NCI-H1436 (cell line): ENCODE measurements at regions not wholly inside any gene's neighbourhood (a gene's known extent, or its start where the extent isn't known, plus 50 kb on each side); places are given as distances from the start of the nearest gene placed in this dataset.
"Not testable (repeated sequence)": the region's sequence is repeated elsewhere in the genome, so short reads cannot be mapped to it uniquely, and the experiment has no call there.

ENCODE experiments used
- DNase-seq: peaks from one replicate; lab custom pipeline; 2025; lab: John Stamatoyannopoulos, UW

DNA sequence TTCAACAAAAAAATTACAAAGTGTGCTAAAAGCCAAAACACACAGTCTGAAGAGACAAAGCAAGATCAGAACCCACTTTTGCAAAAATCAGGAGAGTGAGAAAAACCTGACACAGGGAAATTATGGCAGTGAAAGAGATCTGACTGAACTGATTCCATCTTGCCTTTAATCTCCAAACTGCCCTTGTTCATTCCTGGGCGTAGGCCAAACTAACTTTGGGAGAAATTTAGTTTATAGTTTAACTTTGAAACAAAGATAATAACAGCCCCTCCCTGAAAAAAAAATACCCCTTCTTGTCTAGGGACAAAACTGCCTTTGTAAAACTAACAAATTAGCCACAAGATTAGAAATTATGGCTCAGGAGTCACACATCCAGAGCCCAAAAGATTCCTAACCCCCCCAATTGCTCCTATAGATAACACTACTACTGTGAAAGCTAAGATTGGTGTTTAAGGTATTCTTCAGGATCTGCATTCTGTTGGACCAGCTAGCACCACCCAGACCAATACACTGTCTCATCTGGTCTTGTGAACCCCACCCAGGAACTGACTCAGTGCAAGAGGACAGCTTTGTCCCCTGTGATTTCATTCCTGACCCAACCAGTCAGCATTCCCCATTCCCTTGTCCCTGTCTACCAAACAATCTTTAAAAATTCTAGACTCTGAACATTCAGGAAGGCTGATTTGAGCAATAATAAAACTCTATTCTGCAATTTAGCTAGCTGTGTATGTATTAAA, 226.1 kb upstream of the SH3BP4 start:
- no peak for DNase-seq

DNA sequence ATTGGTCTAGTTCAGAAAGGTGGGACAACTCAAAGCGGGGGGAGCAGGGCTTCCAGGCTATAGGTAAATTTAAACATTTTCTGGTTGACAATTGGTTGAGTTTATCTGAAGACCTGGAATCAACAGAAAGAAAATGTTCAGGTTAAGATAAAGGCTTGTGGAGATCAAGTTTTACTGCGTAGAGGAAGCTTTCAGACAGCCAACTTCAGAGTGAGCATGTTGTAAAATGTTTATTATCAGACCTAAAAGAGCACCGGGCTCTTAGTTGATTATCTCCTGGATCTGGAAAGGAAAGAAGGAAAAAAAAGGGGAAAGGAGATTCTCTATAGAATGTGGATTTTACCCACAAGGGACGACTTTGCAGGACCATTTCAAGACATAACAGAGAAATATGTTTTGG, 227.0 kb upstream of the SH3BP4 start:
- DNase-seq: no peak

DNA sequence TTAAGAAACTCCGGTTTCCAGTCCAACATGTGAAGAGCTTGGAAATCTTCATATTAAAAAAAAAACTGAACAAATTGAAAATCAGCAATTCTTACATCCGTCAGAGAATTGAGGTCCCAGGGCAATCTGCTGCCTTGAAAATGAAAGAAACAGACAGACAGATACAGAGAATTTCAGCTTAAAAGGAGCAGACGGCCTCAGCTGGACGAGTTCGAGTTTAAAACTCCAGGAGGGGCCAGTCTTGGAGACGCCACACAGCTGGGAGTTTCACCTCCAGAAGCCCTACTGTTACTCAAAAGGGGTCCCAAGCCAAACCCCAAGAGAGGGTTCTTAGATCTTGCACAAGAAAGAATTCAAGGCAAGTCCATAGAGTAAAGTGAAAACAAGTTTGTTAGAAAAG, 226.5 kb upstream of the ARL4C start:
- DNase-seq: no peak

DNA sequence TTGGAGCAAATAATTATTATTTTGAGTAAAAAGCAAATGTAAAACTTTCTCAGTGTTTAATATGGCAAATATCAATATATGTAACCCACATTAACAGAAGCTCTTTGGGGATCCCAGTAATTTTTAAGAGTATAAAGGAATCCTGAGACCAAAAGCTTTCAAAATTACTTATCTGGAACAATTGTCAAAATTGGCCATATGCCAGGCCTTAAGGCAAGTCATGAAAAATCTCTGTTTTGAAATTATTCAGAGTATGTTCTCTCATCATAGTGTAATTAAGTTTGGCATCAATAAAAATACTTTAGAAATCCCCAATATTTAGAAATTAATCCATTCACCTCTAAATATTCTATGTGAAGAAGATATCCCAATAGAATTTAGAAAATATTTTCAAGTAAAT, 225.3 kb upstream of the ARL4C start:
- DNase-seq: no peak

DNA sequence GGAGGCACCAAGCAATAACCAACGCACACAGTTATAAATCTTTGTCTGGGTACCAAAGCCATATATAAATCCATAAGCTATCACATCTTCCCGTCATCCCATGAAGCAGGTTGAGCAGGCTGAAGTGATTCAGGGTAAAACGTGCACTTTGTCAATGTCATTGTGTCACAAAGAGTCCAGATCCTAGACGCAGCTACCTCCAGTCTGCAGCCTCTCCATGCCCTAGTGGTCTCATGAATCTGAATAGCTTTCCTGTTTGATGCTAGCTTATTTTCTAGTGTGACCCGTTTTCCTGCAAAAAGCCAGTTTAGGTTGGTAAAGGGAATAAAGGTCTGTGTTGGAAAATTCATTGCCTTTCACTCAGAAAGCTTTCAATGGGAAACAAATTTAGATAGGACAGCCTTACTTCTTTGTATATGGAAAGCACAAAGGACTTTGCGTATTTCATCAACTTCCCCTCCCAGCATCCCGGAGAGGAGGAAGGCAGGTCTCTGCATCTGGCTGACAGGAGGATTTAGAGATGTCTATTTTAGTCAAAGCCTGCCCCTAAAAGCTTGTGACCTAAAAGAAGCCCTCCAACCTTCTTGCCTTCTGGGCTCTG, 222.3 kb upstream of the ARL4C start:
- DNase-seq: no peak

DNA sequence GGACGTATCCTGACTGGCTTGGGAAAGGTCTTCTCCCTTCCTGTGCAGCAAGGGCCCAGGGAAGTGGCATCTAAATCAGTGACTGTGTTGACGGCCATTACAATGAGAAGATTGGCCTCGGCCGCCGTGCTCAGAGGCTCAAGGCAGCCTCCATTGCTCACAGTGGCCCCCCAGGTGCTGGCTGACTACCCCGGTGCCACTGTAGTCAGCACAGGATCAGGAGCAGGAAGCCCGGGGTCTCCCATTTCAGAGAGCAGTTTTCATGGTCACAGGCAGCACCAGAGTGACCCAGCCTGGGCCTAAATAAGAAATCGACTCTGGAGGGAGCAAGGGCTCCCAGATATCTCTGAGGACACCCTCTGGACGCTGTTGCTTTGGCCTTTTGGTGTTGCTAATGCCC, 219.4 kb upstream of the ARL4C start:
- DNase-seq: no peak

DNA sequence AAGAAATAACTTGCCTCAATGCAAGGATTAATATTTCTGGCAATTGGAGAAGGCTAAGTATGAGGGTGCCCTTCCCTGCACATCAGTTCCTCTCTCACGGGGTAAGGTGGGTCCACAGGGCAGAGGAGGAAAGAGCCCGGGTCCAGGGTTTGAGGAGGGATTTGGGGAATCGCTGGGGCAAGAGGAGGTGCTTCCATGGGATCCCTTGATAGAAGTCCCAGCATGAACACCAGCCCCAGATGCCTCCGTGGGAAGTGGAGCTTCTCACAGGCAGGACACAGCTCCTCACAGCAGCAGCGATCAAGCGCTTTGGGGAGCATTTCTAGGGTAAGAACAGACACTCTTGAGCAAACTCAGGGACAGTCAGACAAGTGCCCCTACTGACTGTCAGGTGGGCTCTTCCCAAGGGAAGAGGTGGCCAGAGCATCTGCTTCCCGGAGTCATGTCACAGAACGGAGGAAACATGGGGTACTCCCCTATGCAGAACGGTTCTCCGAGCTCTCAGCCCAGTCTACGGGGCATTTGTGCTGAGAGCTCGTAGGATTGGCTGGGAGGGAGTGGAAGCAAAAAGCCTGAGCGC, 218.9 kb upstream of the ARL4C start:
- no peak for DNase-seq

DNA sequence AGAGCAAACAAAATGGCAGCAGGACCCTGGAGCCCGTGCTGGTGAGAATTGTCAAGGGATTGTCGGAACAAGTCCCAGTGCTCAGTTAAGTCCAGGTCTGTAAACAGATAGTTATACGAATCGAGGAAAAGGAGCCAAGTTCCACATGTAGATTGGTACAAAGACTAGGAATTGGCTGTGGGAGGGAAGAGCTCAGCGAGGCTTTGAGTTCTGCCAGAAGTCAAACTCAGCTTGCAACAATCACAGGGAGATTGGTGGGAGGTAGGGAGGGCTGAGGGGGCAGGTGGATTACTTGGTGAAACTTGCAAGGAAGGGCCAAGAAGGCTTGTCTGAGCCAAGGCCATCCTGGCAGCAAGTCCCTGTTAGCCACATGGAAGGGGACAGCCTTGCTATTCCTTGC, 217.8 kb upstream of the ARL4C start:
- no peak for DNase-seq

DNA sequence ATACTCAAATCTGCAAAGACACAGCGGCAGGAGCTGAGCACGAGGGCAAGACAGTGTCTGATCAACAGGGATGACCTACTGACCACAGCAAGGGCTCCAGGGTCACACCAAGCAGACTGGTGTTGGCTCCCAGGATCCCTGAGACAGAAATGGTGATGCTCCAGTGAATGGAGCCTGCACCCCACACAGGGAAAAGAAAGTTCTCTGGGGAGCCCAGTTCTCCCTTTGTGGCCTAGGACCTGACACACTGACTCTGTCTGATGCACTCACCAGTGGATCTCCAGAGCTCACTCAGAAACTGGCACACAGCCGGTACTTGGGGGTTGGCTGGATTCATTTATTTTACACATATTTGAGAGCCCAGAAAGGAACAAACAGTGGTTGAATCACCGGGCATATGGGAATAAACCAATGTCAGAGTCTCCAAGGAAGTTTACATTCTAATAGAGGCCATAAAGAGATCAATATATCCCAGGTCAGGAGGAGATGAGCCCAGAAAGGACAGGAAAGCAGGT, 215.6 kb upstream of the ARL4C start:
- DNase-seq: no peak

DNA sequence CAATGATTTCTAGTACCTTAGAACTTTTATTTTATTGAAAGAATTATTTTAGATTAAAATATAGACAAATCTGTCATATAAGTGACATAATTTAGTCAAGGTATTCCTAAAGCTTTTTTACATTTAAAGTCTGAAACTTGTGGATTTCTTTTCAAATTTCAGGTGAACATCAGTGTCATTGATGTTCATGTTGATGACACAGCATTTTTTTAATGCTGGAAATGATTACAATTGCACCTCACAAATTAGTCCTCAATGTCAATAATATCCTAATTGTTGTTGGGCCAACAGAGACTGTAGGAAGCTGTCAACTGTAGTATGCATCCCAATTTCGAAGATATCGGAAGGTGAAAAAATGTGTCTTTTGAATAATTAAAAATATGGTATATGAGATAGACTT, 214.4 kb upstream of the ARL4C start:
- DNase-seq: no peak

DNA sequence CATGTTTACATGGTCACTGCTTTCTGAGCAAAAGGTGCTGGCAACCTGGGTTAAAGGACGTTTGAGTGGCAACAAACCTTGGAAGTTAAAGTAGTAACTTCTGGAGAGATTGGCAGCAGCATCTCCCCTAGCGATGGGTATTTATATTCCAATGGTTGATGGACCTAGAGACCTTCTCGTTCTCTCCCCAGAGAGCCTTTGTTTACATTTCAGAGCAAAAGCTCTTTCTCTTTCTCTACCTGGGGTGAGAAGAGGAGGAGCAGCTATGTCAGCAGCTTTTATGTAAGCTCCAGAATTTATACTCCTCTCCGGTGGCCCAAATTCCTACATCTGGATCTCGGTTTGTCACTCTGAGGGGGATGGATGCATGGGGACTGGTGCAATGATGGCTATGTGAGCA, 213.7 kb upstream of the ARL4C start:
- no peak for DNase-seq

DNA sequence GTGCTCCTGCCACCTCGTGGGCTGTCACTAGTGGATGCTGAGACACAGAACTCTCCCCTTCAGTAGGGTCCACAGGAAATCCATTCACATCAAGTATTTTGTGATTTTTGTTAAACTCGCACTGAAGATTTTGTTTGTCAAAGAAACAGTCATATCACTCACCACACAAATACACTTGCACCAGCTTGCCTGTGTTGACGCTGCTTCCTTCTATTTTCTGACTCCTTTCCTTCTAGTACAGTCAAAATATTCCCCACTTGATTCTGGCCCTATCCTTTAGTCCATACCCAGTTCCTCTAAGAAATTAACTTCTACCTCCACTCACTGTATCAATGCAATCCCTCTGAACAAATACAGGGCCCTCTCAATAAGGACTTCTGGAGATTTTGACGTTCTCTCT, 213.2 kb upstream of the ARL4C start:
- no peak for DNase-seq

DNA sequence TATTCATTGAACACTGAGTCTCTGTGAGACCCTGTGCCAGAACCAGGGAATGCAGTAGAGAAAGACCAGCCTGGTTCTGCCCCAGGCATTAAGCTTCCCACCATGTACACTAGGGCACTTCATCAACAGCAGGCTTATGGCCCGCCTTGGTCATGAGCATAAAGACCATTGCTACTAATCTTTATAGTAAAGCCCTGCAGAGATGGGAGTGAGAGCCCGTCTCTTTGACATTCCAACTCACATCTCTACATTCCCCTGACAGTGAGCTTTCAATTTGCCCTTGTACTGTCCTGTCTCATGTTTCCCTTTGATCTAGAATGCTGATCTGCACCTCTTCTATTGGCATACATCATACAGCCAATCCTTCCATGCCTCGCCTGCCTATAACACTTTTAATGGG, 211.8 kb upstream of the ARL4C start:
- DNase-seq: no peak

DNA sequence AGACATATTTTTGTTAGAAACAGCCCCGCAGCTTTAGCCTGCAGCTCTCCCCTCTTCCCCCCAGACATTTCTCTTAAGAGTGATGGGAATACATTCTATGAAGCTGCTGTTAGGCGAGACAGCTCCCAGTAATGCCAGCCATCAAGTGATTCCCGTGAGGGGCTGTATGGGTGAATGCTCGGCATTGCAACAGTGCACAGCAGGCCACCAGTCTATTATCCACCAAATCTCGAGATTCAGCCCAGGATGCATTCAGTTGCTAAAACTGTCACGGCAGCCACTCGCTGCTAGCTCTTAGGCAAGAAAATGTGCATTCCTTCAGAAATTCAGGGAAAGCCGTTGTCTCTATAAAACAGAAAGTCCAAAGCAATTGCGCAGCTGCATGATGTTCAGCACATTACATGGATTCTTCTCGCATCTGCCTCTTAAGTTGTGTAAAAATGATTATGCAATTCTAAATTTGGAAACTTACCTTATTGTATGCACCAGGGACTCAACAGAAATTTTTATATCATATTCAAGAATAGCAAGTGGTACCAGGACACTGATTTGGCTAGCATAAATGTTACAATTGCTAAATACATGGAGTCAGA, 211.3 kb upstream of the ARL4C start:
- DNase-seq: no peak

DNA sequence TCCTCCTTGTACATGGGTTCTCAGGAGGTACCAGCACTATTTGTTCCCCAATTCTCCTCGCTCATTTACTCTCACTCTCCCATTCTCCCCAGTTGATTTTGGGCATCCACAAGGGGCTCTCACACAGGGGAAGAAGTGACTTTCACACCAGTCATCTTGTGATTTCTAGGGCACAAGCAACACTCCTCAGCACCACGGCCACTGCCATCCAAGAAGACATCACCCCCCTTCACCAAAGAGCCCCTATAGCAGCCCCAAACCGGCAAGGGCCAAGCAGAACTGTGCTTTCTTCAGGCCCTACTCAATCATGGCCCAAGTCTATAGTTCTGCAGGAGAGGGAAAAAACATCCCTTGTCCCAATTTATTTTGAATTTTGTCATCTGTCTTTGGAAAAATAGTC, 209.2 kb upstream of the ARL4C start:
- DNase-seq: no peak

DNA sequence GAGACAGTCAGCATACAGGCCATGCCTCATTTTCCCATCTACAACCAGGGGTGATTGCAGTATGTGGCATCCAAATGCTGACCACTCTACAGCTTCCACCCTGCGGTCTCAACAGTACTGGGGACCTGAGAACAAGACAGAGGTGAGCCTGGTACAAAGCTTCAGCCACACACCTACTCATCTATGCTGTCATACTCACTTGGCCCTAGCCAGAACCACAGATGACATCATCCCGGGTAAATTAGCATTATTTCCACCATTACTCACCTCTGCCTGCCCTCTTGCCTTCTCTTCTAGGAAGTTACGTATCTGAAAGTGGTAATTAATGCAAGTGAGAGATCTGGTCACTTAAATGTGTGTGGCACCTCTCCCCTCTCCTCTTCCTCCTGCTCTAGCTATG, 208.2 kb upstream of the ARL4C start:
- DNase-seq: no peak

DNA sequence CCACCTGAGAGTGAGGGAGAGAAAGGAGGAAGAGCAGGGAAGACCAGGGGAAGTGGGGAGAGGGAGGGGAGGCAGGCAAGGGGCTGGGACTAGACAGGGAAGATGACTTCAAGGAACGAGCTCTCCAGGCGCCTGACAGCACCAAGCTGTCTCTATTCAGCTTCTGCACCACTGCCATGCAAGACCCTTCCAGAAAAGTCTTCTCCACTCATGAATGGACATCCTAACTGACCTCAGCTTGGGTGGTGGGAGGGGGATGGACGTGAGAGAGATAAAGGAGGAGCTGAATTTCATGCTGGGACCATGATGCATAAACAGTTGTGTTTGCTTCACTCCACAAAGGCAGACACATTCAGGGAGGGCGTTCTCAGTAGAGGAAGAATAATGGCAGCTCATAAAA, 206.4 kb upstream of the ARL4C start:
- no peak for DNase-seq

DNA sequence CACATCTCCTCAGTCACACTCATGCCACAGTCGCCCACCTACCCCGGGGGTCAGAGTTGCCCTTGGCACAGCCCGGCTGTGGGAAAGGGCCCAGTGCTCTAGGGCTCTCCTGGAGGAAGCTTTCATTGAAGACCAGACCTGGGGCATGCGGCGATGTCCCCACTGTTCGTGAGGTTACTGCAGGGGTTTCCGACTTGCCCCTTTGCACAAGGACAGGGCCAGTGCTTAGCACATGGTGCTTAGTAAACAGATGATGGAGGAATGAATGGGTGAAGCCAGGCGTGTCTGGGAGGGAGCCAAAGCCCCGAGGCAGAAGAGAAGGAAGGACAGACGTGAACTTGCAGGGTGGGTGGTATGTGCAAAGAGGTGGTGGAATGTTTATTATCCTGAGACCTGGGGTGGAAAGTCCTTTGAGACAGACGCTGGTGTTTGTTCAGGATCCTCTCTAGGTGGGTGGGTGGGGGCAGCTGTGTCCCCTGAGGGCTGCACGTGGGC, 205.9 kb upstream of the ARL4C start:
- no peak for DNase-seq

DNA sequence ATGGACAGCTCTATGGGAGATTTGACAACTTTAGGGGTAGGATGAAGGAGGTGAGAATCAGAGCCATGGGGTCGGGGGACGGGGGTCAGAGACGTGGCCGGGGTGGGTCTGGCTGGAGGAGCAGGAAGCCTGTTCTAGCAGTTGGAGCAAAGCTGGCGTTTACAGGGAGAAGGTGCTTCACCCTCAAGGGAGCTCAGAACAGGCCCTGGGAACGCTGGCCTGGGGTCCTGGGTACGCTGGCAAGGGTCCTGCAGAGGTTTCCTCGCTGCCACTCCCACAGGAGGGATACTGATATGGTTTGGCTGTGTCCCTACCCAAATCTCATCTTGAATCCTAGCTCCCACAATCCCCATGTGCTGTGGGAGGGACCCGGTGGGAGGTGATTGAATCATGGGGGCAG, 205.0 kb upstream of the ARL4C start:
- no peak for DNase-seq

DNA sequence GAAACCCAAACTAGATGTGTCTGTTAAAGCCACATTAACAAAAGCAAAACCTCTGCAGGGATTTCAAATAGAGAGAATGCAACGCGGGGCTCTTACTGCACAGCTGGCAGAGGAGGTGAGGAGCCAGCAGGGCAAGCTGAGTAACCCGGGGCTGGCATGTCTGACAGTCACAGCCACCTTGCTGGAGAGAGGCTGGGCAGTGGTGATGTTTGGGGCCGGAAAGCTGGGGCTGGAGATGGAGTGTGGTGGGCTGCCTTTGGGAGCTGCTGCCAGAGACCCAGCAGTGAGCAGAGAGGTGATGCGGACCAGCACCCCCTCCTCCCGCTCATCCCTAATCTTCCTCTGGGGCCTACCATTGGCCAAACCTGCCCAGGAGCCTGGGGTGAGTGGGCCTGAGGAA, 204.5 kb upstream of the ARL4C start:
- no peak for DNase-seq

DNA sequence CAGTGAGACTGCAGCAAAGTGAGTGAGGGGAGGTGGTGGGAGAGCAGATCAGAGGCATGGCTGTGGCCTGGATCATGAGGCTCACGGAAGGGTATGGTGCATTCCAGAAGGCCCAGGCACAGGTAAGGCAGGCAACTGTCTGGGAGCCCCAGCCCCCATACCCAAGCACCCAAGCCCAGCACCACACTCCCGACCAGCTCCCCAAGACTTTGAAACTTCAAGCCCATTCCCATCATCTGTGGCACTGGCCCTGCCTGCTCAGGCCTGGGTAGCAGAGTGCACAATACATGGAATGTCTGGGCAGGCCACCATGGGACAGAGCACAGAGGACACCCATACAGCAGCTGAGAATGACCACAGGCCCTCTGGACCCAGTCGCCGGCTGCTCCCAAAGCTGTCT, 202.6 kb upstream of the ARL4C start:
- no peak for DNase-seq

DNA sequence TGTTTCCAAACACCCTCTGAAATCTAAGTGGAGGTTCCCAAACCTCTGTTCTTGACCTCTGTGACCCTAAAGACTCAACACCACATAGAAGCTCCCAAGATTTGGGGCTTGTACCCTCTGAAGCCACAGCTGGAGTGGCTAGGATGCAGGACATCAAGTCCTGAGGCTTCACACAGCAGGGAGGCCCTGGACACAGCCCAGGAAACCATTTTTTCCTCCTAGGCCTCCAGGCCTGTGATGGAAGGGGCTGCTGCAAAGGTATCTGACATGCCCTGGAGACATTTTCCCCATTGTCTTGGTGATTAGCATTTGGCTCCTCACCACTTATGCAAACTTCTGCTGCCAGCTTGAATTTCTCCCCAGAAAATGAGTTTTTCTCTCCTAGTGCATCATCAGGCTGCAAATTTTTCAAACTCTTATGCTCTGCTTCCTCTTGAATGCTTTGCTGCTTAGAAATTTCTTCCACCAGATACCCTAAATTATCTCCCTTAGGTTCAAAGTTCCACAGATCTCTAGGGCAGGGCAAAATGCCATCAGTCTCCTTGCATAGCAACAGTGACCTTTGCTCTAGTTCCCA, 200.5 kb upstream of the ARL4C start:
- not testable (repeated sequence) for DNase-seq

DNA sequence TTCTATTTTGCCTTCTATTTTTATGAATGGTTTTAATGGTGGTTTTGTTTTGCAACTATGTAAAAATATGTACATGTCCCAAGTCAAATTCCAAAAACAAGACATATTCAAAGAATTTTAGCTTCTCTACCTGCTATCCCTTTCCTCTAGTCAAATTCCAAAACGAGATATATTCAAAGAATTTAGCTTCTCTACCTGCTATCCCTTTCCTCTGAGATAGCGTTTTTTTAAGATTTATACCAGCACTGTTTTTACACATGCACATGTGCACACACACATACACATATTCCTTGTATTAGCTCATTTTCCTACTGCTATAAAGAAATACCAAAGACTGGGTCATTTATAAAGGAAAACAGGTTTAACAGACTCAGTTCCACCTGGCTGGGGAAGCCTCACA, 199.1 kb upstream of the ARL4C start:
- no peak for DNase-seq
